Coronary artery (tissue), 2 donors: ENCODE measurements at regions not wholly inside any gene's neighbourhood (a gene's known extent, or its start where the extent isn't known, plus 50 kb on each side); places are given as distances from the start of the nearest gene placed in this dataset.

Experiments
- DNase-seq: peaks from one replicate; pipeline ENCODE4 v3.0.0-alpha.2; 2017; ENCODE audit warnings: low spot score
- H3K27ac ChIP-seq, 2 donors: fragments of 200-600 bp; sonication (generic); one replicate each; pipeline ENCODE4 v1.5.1; 2016 to 2019
- H3K4me3 ChIP-seq: fragments of 200-600 bp; sonication (generic); 2 replicates; pipeline ENCODE4 v1.5.1; 2016; ENCODE audit warnings: mild to moderate bottlenecking, moderate library complexity
- TF ChIP-seq, protein P1 (sequence below): fragments of 200-600 bp; sonication (generic); IDR thresholded peaks from one replicate; pipeline ENCODE4 v1.5.1; 2019; ENCODE audit warnings: antibody characterized with exemption

- no peak for DNase-seq
- no peak overlapping the region for H3K4me3 ChIP-seq
- TF ChIP-seq, protein P1, sequence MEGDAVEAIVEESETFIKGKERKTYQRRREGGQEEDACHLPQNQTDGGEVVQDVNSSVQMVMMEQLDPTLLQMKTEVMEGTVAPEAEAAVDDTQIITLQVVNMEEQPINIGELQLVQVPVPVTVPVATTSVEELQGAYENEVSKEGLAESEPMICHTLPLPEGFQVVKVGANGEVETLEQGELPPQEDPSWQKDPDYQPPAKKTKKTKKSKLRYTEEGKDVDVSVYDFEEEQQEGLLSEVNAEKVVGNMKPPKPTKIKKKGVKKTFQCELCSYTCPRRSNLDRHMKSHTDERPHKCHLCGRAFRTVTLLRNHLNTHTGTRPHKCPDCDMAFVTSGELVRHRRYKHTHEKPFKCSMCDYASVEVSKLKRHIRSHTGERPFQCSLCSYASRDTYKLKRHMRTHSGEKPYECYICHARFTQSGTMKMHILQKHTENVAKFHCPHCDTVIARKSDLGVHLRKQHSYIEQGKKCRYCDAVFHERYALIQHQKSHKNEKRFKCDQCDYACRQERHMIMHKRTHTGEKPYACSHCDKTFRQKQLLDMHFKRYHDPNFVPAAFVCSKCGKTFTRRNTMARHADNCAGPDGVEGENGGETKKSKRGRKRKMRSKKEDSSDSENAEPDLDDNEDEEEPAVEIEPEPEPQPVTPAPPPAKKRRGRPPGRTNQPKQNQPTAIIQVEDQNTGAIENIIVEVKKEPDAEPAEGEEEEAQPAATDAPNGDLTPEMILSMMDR = no peak
- no peak overlapping the region for H3K27ac ChIP-seq
Observed at GRCh38 chr2:177322801-177323261, 58.3 kb upstream of the NFE2L2 start.

- TF ChIP-seq, protein P1 = no peak
- no peak overlapping the region for H3K27ac ChIP-seq
- no peak overlapping the region for H3K4me3 ChIP-seq
- DNase-seq = no peak
Observed at GRCh38 chr2:177324797-177325196, 60.3 kb upstream of the NFE2L2 start.

GRCh38 chr2:177325554-177325953 lies 61.0 kb upstream of the NFE2L2 start:
- no peak overlapping the region for H3K27ac ChIP-seq
- H3K4me3 ChIP-seq = no peak overlapping the region
- no peak for DNase-seq
- TF ChIP-seq, protein P1 = no peak

DNA sequence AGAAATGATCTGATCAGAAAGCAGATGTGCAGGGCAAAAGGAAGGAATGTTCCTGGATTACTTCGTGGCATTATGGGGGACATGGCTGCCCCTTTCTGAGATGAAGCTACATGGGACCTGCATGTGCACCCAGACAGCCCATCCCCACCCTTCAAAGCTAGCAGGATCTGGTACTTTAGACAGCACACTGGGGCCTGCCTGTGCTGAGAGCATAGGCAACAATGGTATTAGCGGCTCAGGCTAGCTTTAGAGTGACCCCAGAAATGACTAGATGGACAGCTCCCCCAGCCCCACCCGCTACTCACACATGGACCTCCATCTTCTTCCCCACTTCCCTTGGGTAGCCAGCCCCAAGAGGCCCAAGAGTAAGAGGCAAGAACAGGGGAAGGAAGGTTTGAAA lies 61.5 kb upstream of the NFE2L2 start:
- no peak overlapping the region for H3K4me3 ChIP-seq
- DNase-seq = no peak
- H3K27ac ChIP-seq = no peak overlapping the region
- TF ChIP-seq, protein P1 = no peak

DNA sequence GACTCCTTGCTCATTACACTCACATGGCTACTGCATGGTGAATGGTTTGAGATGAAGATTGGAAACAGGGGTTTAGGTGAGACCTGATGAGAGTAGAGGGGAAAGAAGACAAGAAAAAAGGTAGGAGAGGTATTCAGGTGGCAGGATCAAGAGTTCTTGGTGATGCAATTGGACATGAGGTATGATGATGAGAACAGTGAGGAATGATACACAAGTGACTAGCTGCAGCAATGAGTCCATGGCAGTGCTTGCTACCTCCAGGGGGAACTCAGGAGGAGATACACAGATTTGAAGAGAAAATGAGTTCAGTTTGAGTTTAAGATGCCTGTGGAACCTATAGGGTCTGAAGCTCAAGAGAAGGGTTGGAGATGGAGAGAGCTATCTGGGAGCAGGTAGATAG lies 62.1 kb upstream of the NFE2L2 start:
- TF ChIP-seq, protein P1 = no peak
- no peak overlapping the region for H3K4me3 ChIP-seq
- DNase-seq = no peak
- no peak overlapping the region for H3K27ac ChIP-seq

DNA sequence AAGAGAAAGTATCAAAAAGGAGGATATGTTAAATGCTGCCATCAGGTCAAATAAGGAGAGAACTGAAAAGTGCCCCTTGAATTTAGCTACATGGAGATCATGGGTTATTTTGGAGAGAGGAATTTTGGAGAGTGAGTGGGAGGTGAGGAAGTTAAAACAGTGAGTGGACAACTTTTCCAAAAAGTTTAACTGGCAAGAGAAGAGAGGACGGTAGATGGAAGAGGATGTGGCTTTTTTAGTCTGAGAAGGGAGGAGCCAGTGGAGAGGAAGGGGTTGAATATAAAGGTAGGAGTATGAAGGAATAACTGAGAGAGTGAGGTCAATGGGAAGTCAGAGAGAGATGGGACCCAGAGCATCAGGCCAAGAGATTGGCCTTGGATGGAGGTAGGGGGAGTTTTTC lies 62.5 kb upstream of the NFE2L2 start:
- no peak for DNase-seq
- H3K27ac ChIP-seq = no peak overlapping the region
- no peak overlapping the region for H3K4me3 ChIP-seq
- TF ChIP-seq, protein P1 = no peak

GRCh38 chr2:177328056-177328455 lies 63.5 kb upstream of the NFE2L2 start:
- Histone ChIP-seq H3K27ac (no peak overlapping the region), H3K4me3 (no peak overlapping the region)
- no peak for DNase-seq
- TF ChIP-seq, protein P1 = no peak
